Heart left ventricle (tissue), 13 donors: ENCODE measurements at regions not wholly inside any gene's neighbourhood (a gene's known extent, or its start where the extent isn't known, plus 50 kb on each side); places are given as distances from the start of the nearest gene placed in this dataset.

Experiments used
- POLR2A ChIP-seq, 2 donors: fragments of 450-650 bp; IDR thresholded peaks; one replicate each; pipeline ENCODE4 v1.6.1; 2017; ENCODE audit warnings: antibody characterized with exemption in 2 of 2, mild to moderate bottlenecking in 2 of 2, moderate library complexity in 2 of 2
- TF ChIP-seq, protein P1 (sequence below), 12 donors: fragments of 200-600 bp; sonication (generic) in 4 of 12; IDR thresholded peaks; one replicate each; pipeline versions ENCODE4 v1.5.0 to v1.8.0; 2018 to 2022; ENCODE audit warnings: antibody characterized with exemption in 12 of 12, mild to moderate bottlenecking in 5 of 12
- donor health status: ischemic (EF 13 %, LVEDD 7.1; RV severe dilation, severe dysfunction).
- donor health status: DM: no; HTN: yes; CAD: no.
- donor health status: DM: no; HTN: no; CAD: no.
- donor health status: ischemic (EF 25% LVEDD 6.9; RV normal size, moderate dysfunction).
- donor health status: ischemic (EF 25% LVEDD 5.7; RV mildly dilated, moderate dysfunction).
- donor health status: ischemic (EF 35%, LVEDD 5.7; RV mildly dilated, moderate dysfunction).
- donor health status: nonischemic (EF 11% LVEDD 7.7; RV severe dilation, severe dysfunction).
- donor health status: DM: yes; HTN: yes; CAD: no.
- donor health status: PGD.
- donor health status: ischemic (EF 29% LVEDD 5.4; RV normal size, mild dysfunction).
- donor health status: nonischemic (EF 23%, LVEDD 6.1; RV moderate dilation, normal function).

DNA sequence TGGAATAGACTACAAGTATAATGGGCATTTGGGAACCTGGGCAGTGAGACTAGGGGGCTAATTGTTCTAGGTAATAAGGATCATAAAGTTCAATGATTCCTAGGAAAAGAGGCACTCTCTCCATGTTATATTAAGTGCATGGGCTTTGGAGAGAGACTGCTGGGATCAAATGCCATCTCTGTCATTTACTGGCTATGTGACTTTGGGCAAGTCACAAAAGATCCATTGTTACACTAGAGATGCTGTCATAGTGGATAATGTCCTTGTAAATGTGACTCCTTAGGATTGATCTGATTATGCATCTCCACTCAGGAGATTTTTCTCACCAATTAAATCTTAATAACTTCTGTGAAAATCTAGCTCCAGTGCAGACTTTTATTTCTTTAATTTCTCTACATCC lies 156.3 kb upstream of the CACNA2D1 start:
- no peak for TF ChIP-seq POLR2A (IDR thresholded peaks at IDR 0.05)
- TF ChIP-seq, protein P1, sequence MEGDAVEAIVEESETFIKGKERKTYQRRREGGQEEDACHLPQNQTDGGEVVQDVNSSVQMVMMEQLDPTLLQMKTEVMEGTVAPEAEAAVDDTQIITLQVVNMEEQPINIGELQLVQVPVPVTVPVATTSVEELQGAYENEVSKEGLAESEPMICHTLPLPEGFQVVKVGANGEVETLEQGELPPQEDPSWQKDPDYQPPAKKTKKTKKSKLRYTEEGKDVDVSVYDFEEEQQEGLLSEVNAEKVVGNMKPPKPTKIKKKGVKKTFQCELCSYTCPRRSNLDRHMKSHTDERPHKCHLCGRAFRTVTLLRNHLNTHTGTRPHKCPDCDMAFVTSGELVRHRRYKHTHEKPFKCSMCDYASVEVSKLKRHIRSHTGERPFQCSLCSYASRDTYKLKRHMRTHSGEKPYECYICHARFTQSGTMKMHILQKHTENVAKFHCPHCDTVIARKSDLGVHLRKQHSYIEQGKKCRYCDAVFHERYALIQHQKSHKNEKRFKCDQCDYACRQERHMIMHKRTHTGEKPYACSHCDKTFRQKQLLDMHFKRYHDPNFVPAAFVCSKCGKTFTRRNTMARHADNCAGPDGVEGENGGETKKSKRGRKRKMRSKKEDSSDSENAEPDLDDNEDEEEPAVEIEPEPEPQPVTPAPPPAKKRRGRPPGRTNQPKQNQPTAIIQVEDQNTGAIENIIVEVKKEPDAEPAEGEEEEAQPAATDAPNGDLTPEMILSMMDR (IDR thresholded peaks at IDR 0.05), result no peak
